HG02763 (cell line): ENCODE measurements at regions not wholly inside any gene's neighbourhood (a gene's known extent, or its start where the extent isn't known, plus 50 kb on each side); places are given as distances from the start of the nearest gene placed in this dataset.
A peak's percentile ranks its signal among the peaks of the same experiment; 100 is the strongest.
"Not testable (repeated sequence)": the region's sequence is repeated elsewhere in the genome, so short reads cannot be mapped to it uniquely, and the experiment has no call there.

Experiments used
- ATAC-seq: cut with Tn5 transposase; IDR thresholded peaks from one replicate; pipeline ENCODE4 v1.9.1; 2021; ENCODE audit warnings: mild to moderate bottlenecking, moderate library complexity; ENCODE audit not compliant: unreplicated experiment

- ATAC-seq: no peak
These were observed 1059.7 kb upstream of the ACVR2A start for GRCh38 chr2:146785101-146785500.

- ATAC-seq: no peak
These were observed 1060.2 kb upstream of the ACVR2A start for GRCh38 chr2:146784602-146785001.

- no peak for ATAC-seq
These were observed 1067.6 kb upstream of the ACVR2A start for GRCh38 chr2:146777181-146777580.

DNA sequence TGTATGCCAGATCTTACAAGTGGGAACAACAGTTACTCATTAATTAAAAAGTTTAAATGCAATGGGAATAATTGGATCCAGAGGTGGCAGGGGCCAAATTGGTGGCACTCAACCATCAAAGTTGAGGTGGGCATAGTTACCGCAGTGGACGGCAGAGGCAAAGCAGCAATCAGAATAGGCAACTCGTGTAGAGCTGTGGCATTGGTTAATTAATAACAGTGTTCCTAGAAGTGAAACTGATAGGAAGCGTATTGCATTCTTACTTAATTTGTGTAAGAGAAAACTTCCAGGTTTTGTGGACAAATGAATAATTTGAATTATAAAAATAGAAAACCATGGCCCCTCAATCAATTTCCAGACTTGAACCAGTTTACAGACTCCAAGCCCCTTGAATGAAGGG lies 1068.2 kb upstream of the ACVR2A start:
- ATAC-seq: no peak

GRCh38 chr2:146771531-146771930 lies 1073.3 kb upstream of the ACVR2A start:
- ATAC-seq: no peak

- ATAC-seq: no peak
These were observed 1080.5 kb upstream of the ACVR2A start for GRCh38 chr2:146764301-146764700.

GRCh38 chr2:146762786-146763185 lies 1082.0 kb upstream of the ACVR2A start:
- no peak for ATAC-seq

- no peak for ATAC-seq
These were observed 1090.2 kb upstream of the ACVR2A start for GRCh38 chr2:146754606-146755005.

- ATAC-seq: no peak
These were observed 1096.8 kb upstream of the ACVR2A start for GRCh38 chr2:146748046-146748445.

- ATAC-seq: no peak
These were observed 1103.6 kb upstream of the ACVR2A start for GRCh38 chr2:146741260-146741659.

GRCh38 chr2:146734821-146735190 lies 1110.0 kb upstream of the ACVR2A start:
- ATAC-seq: no peak

GRCh38 chr2:146734042-146734820 lies 1110.6 kb upstream of the ACVR2A start:
- peak; percentile 57 for ATAC-seq

DNA sequence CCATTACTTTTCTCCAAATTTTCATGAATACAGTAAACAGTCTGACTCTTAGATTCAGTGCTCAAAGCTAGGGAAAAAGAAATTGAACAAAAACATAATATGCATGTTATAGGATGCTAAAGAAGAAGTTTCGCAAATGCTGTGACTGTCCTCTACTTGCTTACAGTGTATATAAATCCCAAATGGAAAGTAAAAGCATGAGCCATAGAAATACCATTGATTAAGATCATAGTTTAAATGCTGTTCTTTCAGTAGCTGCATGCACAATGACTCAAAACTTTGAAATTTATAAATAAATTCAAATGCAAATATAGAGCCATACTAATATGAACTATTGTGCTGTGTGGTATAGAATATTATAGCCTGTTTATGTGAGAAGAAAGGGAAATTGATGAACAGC lies 1113.9 kb upstream of the ACVR2A start:
- ATAC-seq: no peak

DNA sequence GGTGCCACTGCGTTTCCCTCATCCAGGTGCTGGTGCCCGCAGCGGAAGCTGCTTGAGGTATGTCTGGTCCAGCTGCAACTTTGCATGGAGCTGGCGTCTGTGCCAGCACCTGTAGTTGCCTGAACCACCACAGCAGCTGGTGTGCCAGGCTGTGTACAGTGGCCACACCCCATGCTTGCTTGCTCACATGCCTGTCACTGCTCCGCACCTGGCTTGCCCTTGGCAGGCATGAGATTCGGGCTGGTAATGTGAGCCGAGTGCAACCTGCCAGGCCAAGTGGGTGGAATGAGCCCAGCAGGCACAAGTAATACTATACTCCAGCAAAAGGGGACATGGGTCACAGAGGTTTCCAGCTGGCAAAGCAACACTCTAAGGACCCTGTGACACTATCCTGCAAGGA lies 1123.3 kb upstream of the ACVR2A start:
- no peak for ATAC-seq

DNA sequence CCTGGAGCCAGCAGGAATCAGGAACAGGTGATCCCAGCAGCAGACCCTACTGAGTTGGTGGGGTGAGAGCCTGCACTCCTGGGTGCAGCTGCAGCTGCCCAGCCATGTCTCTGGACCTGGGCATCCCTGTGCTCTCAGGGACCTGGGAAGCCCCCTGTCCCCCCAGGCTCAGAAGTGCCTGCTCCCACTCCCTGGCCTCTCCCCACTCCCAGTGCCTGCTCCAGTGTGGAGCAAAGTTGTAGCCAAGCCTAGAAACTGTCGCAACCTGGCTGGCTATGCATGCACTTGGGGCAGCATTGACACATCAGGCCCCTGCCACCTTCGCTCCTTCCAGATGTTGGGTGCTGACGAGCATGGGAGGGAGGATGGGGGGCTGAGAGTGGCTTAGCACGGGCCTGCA lies 1124.7 kb upstream of the ACVR2A start:
- no peak for ATAC-seq

- ATAC-seq: no peak
These were observed 1128.2 kb upstream of the ACVR2A start for GRCh38 chr2:146716591-146716990.

DNA sequence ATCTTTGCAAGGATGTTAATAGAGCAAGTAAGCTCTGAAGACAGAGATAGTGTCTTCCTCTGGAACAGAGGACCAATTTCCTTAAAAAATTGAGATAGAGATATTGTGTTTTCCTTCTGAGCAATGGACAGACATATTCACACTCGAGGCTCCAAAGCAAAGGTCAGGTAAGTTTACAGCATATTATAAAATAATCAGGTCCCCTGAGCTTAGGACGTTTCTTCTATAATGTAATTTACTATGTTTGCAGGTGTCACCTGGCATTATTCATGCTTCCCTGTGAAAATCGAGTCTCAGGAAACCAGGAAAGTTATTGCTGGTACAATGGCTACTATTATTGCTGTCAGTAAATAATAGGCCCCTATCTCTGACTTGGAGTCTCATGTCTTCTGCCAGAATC lies 1135.8 kb upstream of the ACVR2A start:
- ATAC-seq: no peak

DNA sequence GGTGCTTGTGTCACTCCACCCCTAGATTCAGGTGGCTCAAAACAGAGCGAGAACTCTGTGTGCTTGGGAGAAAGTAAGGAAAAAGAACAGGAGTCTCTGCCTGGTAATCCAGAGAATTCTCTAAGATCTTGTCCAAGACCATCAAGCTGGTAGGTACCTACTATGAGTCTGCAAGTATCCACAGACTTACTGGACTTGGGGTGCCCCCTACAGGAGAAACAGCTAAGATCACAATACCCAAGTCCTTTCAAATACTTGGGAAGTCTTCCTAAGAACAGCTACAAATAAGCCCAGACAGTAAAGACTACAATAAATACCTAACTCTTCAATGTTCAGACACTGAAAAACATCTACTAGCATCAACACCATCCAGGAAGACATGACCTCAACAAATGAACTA lies 1143.6 kb upstream of the ACVR2A start:
- no peak for ATAC-seq

DNA sequence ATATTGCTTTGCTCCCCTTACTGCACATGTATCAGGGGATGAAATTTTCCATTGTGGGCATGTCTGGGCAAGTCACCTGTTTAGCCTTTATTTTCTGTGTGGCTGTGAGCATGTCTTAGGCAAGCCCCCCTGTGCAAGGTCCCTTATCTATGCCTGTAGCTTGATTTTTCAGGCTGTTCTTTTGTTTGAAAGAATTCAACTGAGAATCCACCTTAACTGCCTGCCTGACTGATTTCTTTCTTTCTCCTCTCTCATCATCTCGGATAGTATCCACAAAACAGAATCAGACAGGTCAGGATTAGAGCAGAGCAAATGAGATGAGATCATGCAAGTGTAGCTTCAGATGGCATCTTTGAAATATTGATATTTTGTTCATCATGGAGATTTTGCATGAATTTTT lies 1147.5 kb upstream of the ACVR2A start:
- no peak for ATAC-seq

GRCh38 chr2:146696787-146697186 lies 1148.0 kb upstream of the ACVR2A start:
- ATAC-seq: not testable (repeated sequence)

GRCh38 chr2:146681991-146682390 lies 1162.8 kb upstream of the ACVR2A start:
- no peak for ATAC-seq

DNA sequence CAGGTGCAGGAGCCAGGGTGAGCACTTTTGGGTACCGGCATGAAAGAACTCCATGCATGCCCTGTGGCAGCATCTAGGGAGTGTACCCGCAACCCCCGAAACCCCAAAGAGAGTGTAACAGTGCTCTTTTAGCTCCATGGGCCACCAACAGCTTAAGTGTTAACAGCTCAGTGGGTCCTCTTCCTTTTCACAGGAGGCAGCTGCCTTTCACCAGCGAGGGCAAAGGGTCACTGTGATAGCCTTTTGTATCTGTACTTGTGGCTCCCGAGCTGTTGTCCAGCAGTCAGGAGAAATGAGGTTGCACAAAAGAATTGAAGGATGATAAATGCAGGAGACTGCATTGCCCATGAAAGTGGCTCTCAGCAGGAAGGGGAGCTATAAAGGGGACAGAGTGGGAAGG lies 1166.3 kb upstream of the ACVR2A start:
- no peak for ATAC-seq

DNA sequence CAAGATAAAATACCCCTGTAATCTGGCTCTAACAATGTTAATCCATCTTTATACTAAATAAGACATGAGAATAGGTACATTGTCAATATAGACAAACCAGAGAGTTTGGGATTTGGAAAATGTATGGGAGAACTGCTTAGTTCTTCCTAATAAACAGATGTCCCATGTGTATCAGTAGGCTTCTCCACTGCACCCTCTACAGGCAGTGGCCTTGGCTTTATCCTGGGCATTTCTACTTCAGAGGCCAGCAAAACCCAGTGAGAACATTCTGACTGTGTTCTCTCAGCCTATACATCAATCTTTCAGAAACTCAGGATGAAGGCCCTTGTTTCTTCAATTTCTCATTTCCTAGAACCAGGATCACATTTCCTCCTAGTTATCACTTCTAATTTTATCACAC lies 1167.5 kb upstream of the ACVR2A start:
- no peak for ATAC-seq
